ENCODE measurements at regions not wholly inside any gene's neighbourhood (a gene's known extent, or its start where the extent isn't known, plus 50 kb on each side); places are given as distances from the start of the nearest gene placed in this dataset.
"Not testable (repeated sequence)": the region's sequence is repeated elsewhere in the genome, so short reads cannot be mapped to it uniquely, and the experiment has no call there.

DNA sequence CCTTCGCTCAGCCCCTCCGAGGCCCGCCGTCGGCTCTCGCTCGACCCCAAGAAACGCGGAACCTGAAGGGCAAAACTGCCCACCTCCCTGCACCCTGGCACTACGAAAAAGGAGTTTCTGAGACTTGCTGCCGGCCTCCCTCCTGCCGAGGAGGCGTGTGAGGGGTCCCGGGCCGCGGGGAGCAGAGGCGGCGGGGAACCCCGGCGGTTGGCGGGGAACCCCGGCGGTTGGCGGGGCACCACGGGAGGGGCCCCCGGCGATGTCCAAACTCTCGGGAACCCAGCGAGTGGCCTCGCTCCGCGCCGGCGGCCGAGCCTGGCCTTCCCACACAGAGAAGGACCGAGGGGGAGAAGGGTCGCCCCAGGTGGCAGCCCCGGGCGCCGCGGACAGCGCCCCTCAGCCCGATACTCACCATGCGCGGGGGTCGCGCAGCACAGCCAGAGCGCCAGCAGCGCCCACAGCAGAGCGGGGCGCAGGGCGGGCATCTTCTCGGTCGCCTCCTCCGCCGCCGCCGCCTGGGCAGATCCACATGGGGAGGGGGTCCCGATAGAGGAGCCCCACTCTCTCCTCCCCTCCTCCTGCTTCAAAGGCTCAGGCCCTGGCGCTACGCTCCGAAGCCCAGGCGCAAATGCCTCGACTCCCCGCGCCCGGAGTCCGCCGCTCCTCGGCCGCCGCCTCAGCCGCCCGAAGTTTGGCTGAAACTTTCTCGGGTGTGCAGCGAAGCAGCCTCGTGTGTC, 69.4 kb upstream of the NUDT4B start:
- H2AFZ ChIP-seq (ENCODE audit: low read depth, low read length); H3K4me1 ChIP-seq (ENCODE audit: insufficient read depth, low read length); H3K27me3 ChIP-seq (ENCODE audit: insufficient read depth, low read length); H3K36me3 ChIP-seq (ENCODE audit: insufficient read depth, low read length); H3K9me3 ChIP-seq (ENCODE audit: low read length): not testable (repeated sequence)
- peak overlapping the region; percentile 52 for H3K4me3 ChIP-seq (ENCODE audit: low read length)

DNA sequence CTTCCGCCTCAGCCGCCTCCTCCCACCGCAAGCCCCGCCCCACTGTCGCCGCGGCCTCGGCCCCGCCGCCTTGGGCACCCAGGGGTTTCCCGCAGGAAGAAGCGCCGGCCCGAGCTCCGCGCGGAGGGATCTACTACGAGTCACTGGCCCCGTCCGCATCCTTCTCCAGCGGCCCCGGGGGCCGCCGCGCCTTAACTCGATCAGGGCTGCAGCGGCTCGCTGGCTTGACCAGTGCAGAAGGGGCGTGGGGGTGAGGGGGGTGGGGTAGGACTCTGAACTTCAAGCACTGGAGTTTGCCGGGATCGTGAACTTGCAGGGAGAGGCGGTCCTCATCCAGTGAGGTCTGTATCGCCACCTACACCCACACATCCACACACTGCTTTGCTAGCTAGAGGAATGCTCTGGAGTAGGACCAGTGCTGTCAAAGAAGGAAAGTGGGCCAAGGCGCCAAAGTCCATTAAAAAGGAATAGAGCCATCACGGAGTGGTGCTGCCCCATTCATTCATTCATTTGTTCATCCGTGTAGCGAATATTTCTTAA, 68.7 kb upstream of the NUDT4B start:
- H3K4me3 ChIP-seq (ENCODE audit: low read length), result peak overlapping the region; percentile 52
- H3K36me3 ChIP-seq (ENCODE audit: insufficient read depth, low read length), result not testable (repeated sequence)

DNA sequence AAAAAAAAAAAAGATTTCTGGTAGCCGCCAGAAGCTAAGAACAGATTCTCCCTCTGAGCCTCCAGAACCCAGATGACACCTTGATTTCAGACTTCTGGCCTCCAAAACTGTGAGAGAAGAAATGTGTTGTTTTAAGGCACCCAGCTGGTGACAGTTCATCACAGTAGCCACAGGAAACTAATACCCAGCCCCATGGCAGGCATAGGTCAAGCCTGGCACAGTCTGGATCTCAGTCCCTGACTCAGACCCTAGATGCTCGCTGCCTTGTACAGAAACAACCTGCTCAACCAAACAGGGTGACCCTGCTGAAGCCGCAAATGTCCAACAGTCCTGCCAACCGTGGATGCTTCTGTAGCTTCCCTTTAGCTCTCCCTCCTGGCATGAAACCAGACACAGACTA, 61.8 kb upstream of the NUDT4B start:
- H3K27me3 ChIP-seq (ENCODE audit: insufficient read depth, low read length); H3K9me3 ChIP-seq (ENCODE audit: low read length); H3K4me1 ChIP-seq (ENCODE audit: insufficient read depth, low read length); H3K4me3 ChIP-seq (ENCODE audit: low read length); H2AFZ ChIP-seq (ENCODE audit: low read depth, low read length); H3K36me3 ChIP-seq (ENCODE audit: insufficient read depth, low read length): not testable (repeated sequence)

More for the DNA sequence above, 68.7 kb upstream of the NUDT4B start:
- H2AFZ ChIP-seq (ENCODE audit: low read depth, low read length); H3K9me3 ChIP-seq (ENCODE audit: low read length); H3K4me1 ChIP-seq (ENCODE audit: insufficient read depth, low read length); H3K27me3 ChIP-seq (ENCODE audit: insufficient read depth, low read length): not testable (repeated sequence)

DNA sequence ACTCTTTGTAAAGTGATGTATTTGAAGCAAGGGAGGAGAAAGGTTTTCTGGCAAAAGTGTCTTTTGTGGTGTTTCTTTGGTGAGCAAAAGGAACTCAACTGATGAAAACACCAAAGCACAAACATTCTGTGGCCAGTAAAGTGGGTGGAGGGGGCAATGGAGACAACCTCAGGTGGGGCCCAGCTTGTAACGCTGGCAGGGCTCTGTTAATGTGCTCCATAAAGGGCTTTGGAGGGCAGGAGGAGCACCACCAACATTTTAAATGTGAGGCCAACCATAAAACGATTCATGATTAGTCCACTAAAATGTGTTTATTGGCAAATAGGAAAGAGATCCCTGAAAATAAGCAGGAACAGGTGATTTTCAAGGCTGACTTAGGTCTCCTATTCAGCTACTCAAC, 61.2 kb upstream of the NUDT4B start:
- not testable (repeated sequence) for H3K9me3 ChIP-seq (ENCODE audit: low read length); H3K27me3 ChIP-seq (ENCODE audit: insufficient read depth, low read length); H2AFZ ChIP-seq (ENCODE audit: low read depth, low read length); H3K4me1 ChIP-seq (ENCODE audit: insufficient read depth, low read length); H3K4me3 ChIP-seq (ENCODE audit: low read length); H3K36me3 ChIP-seq (ENCODE audit: insufficient read depth, low read length)
